NCI-H2029 (cell line): ENCODE measurements at regions not wholly inside any gene's neighbourhood (a gene's known extent, or its start where the extent isn't known, plus 50 kb on each side); places are given as distances from the start of the nearest gene placed in this dataset.
"Not testable (repeated sequence)": the region's sequence is repeated elsewhere in the genome, so short reads cannot be mapped to it uniquely, and the experiment has no call there.

ENCODE experiments used
- DNase-seq: peaks from one replicate; lab custom pipeline; 2025; lab: John Stamatoyannopoulos, UW

- DNase-seq: no peak
Measured at GRCh38 chr21:39000496-39000895, 182.8 kb downstream of the PSMG1 start.

GRCh38 chr21:38999161-38999560, 184.1 kb downstream of the PSMG1 start:
- DNase-seq: no peak

GRCh38 chr21:38998281-38998680, 185.0 kb downstream of the PSMG1 start:
- DNase-seq: not testable (repeated sequence)

GRCh38 chr21:38997843-38998175, 185.4 kb downstream of the PSMG1 start:
- not testable (repeated sequence) for DNase-seq

- no peak for DNase-seq
Measured at GRCh38 chr21:38997051-38997842, 186.0 kb downstream of the PSMG1 start.

GRCh38 chr21:38996355-38996754, 186.9 kb downstream of the PSMG1 start:
- DNase-seq: no peak

- DNase-seq: no peak
Measured at GRCh38 chr21:38995731-38996130, 187.5 kb downstream of the PSMG1 start.

GRCh38 chr21:38995071-38995669, 188.1 kb downstream of the PSMG1 start:
- DNase-seq: no peak

- no peak for DNase-seq
Measured at GRCh38 chr21:38994042-38994441, 188.3 kb downstream of the ETS2 start.

GRCh38 chr21:38993561-38993960, 187.8 kb downstream of the ETS2 start:
- DNase-seq: no peak

- no peak for DNase-seq
Measured at GRCh38 chr21:38992737-38993136, 187.0 kb downstream of the ETS2 start.

GRCh38 chr21:38990424-38990794, 184.7 kb downstream of the ETS2 start:
- DNase-seq: peak; percentile 62

- peak; percentile 86 for DNase-seq
Measured at GRCh38 chr21:38989745-38990423, 184.2 kb downstream of the ETS2 start.

- DNase-seq: no peak
Measured at GRCh38 chr21:38989379-38989744, 183.6 kb downstream of the ETS2 start.

GRCh38 chr21:38988509-38989378, 183.0 kb downstream of the ETS2 start:
- peak; percentile 76 for DNase-seq

GRCh38 chr21:38987633-38988508, 182.1 kb downstream of the ETS2 start:
- DNase-seq: peak; percentile 76

- no peak for DNase-seq
Measured at GRCh38 chr21:38986806-38987632, 181.3 kb downstream of the ETS2 start.

GRCh38 chr21:38986406-38986805, 180.7 kb downstream of the ETS2 start:
- DNase-seq: no peak

- DNase-seq: peak; percentile 95
Measured at GRCh38 chr21:38985568-38986378, 180.0 kb downstream of the ETS2 start.
